Omental fat pad (tissue), 3 donors: ENCODE measurements at regions not wholly inside any gene's neighbourhood (a gene's known extent, or its start where the extent isn't known, plus 50 kb on each side); places are given as distances from the start of the nearest gene placed in this dataset.
"Not testable (repeated sequence)": the region's sequence is repeated elsewhere in the genome, so short reads cannot be mapped to it uniquely, and the experiment has no call there.

Experiments used
- ATAC-seq: fragments of 150-250 bp; one replicate; pipeline ENCODE4 v1.9.1; 2016; ENCODE audit warnings: mild to moderate bottlenecking, moderate library complexity; ENCODE audit not compliant: low FRiP score
- DNase-seq: peaks from one replicate; pipeline ENCODE4 v3.0.0-alpha.2; 2019; ENCODE audit warnings: low spot score
- TF ChIP-seq, protein P1 (sequence below), 3 donors: fragments of 450-650 bp; IDR thresholded peaks; one replicate each; pipeline ENCODE4 v1.5.1; 2016 to 2017; ENCODE audit warnings: antibody characterized with exemption in 3 of 3, mild to moderate bottlenecking in 3 of 3, moderate library complexity in 2 of 3

GRCh38 chr2:179385756-179386155 is 121.1 kb upstream of the SESTD1 start:
- not testable (repeated sequence) for ATAC-seq, DNase-seq

- DNase-seq (no peak), ATAC-seq (no peak)
- TF ChIP-seq, protein P1, sequence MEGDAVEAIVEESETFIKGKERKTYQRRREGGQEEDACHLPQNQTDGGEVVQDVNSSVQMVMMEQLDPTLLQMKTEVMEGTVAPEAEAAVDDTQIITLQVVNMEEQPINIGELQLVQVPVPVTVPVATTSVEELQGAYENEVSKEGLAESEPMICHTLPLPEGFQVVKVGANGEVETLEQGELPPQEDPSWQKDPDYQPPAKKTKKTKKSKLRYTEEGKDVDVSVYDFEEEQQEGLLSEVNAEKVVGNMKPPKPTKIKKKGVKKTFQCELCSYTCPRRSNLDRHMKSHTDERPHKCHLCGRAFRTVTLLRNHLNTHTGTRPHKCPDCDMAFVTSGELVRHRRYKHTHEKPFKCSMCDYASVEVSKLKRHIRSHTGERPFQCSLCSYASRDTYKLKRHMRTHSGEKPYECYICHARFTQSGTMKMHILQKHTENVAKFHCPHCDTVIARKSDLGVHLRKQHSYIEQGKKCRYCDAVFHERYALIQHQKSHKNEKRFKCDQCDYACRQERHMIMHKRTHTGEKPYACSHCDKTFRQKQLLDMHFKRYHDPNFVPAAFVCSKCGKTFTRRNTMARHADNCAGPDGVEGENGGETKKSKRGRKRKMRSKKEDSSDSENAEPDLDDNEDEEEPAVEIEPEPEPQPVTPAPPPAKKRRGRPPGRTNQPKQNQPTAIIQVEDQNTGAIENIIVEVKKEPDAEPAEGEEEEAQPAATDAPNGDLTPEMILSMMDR (IDR thresholded peaks at IDR 0.05) = no peak
Measured at GRCh38 chr2:179383975-179384374, 119.3 kb upstream of the SESTD1 start.

DNA sequence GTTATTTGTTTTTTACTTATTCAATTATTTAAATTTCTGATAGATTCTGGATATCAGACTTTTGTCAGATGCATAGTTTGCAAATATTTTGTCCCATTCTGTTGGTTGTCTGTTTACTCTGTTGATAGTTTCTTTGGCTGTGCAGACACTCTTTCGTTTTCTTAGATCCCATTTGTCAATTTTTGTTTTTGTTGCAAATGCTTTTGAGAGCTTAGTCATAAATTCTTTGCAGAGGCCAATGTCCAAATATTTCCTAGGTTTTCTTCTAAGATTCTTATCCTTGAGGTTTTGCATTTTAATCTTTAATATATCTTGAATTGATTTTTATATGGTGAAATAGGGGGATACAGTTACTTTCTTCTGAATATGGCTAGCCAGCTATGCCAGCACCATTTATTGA is 112.7 kb upstream of the SESTD1 start:
- TF ChIP-seq, protein P1 (IDR thresholded peaks at IDR 0.05) = no peak
- DNase-seq (no peak), ATAC-seq (no peak)

DNA sequence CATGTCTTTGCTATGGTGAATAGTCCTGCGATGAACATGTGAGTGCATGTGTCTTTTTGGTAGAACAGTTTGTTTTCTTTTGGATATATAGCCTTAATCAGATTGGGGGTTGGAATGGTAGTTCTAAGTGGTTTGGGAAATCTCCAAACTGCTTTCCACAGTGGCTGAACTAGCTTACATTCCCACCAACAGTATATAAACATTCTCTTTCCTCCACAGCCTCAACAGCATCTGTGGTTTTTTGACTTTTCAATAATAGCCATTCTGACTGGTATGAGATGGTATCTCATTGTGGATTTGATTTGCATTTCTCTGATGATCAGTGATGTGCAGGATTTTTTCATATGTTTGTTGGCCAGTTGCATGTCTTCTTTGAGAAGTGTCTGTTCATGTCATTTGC is 112.2 kb upstream of the SESTD1 start:
- TF ChIP-seq, protein P1 (IDR thresholded peaks at IDR 0.05) = no peak
- no peak for DNase-seq
- no peak for ATAC-seq

GRCh38 chr2:179373816-179374215 is 109.2 kb upstream of the SESTD1 start:
- ATAC-seq (no peak), DNase-seq (no peak)

DNA sequence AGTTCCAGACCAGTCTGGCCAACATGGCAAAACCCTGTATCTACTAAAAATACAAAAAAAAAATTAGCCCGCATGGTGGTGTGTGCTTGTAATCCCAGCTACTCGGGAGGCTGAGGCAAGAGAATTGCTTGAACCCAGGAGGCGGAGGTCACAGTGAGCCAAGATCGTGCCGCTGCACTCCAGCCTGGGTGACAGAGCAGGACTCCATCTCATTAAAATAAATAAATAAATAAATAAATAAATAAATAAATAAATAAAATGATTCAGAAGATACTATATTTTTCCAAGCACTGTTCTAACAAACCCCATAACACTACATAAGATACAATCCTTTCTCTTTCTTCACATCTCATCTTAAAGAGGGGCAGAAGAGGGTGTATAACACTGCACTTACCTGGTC is 100.9 kb upstream of the SESTD1 start:
- not testable (repeated sequence) for ATAC-seq, DNase-seq

More at GRCh38 chr2:179373816-179374215, 109.2 kb upstream of the SESTD1 start:
- TF ChIP-seq, protein P1 (IDR thresholded peaks at IDR 0.05) = no peak

- TF ChIP-seq, protein P1 (IDR thresholded peaks at IDR 0.05) = no peak
Measured at GRCh38 chr2:179355881-179356280, 91.2 kb upstream of the SESTD1 start.

DNA sequence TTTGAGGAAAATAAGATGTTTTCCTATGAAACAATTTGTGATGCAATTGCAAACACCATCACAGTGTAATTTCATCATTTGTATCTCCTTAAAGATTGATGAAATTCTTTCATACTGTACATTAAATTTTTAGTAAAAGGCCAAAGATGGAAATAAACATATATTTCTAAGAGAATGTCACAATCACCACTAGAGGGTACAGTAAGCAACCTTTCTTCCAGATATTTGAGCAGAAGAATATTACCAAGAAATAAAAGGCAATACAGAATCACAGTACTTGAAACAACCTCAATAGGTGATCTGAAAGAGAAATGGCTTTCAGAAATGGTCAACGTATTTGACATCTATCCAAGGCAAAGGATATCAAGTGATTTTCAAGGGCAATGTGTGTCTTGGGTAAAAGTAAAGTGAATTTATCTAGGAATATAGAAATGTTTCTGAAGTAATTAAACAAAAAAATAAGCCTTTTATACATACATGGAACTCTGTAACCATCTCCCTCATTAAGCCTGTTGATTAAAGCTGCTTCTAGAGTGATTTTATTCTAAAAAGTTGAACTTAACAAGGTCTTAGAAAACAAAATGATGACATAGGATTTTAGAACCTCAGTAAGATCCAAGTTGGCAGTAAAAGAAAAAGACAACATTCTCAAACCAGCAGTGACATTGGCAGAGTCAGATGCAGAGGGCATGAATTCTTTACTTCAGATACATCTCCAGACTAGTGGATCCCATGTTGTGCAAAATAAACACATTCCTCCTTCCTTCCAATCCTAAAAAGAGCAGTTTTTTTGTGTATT is 90.3 kb upstream of the SESTD1 start:
- ATAC-seq = no peak
- TF ChIP-seq, protein P1 (IDR thresholded peaks at IDR 0.05) = no peak
- DNase-seq = no peak

More at GRCh38 chr2:179355881-179356280, 91.2 kb upstream of the SESTD1 start:
- DNase-seq = no peak
- ATAC-seq = peak; percentile 83
